Ishikawa (cell line): ENCODE measurements at regions not wholly inside any gene's neighbourhood (a gene's known extent, or its start where the extent isn't known, plus 50 kb on each side); places are given as distances from the start of the nearest gene placed in this dataset.

Source experiments
- CEBPB ChIP-seq: IDR thresholded peaks from 2 replicates; pipeline ENCODE4 v1.6.1; 2012
- CREB1 ChIP-seq: IDR thresholded peaks from 2 replicates; pipeline ENCODE4 v1.6.1; 2012; ENCODE audit warnings: low read depth
- EGR1 ChIP-seq: IDR thresholded peaks from 2 replicates; pipeline ENCODE4 v1.6.1; 2012
- EP300 ChIP-seq: IDR thresholded peaks from 2 replicates; pipeline ENCODE4 v1.6.1; 2012; ENCODE audit warnings: borderline replicate concordance
- FOXM1 ChIP-seq: IDR thresholded peaks from 2 replicates; pipeline ENCODE4 v1.6.1; 2012; ENCODE audit warnings: low read depth, borderline replicate concordance
- MAX ChIP-seq: IDR thresholded peaks from 2 replicates; pipeline ENCODE4 v1.6.1; 2012
- NFIC ChIP-seq: IDR thresholded peaks from 2 replicates; pipeline ENCODE4 v1.6.1; 2012
- RAD21 ChIP-seq: IDR thresholded peaks from 2 replicates; pipeline ENCODE4 v1.6.1; 2012; ENCODE audit warnings: low read depth
- TAF1 ChIP-seq: IDR thresholded peaks from 2 replicates; pipeline ENCODE4 v1.6.1; 2012; ENCODE audit warnings: low read depth, mild to moderate bottlenecking
- TCF12 ChIP-seq: IDR thresholded peaks from 2 replicates; pipeline ENCODE4 v1.6.1; 2012; ENCODE audit warnings: low read depth
- TEAD4 ChIP-seq: IDR thresholded peaks from 2 replicates; pipeline ENCODE4 v1.6.1; 2012
- YY1 ChIP-seq: IDR thresholded peaks from 2 replicates; pipeline ENCODE4 v1.6.1; 2012; ENCODE audit warnings: low read depth
- ZBTB7A ChIP-seq: IDR thresholded peaks from 2 replicates; pipeline ENCODE4 v1.6.1; 2012; ENCODE audit warnings: low read depth
- TF ChIP-seq, protein P1 (sequence below): IDR thresholded peaks from 2 replicates; pipeline ENCODE4 v1.6.1; 2012; ENCODE audit warnings: low read depth, mild to moderate bottlenecking
- TF ChIP-seq, protein P2 (sequence below): IDR thresholded peaks from 2 replicates; pipeline ENCODE4 v1.6.1; 2012

- TF ChIP-seq FOXM1 = no peak
- TF ChIP-seq MAX = no peak
- no peak for TF ChIP-seq RAD21
- TF ChIP-seq YY1 = no peak
Measured at GRCh38 chr2:21837168-21837960, 713.6 kb downstream of the TDRD15 start.

DNA sequence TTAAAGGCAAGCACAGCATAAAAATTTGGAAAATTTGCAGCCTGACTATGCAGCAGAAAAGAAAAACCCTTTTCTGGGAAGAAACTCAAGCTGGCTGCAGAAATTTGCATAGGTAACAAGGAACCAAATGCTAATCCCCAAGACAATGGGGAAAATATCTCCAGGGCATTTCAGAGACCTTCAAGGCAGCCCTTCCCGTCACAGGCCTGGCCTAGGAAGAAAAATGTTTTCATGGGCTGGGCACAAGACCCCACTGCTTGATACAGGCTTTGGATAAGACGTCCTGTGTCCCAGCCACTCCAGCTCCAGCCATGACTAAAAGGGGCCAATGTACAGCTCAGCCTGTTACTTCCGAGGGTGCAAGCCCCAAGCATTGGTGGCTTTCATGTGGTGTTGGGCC is 717.6 kb downstream of the TDRD15 start:
- TF ChIP-seq, protein P1, sequence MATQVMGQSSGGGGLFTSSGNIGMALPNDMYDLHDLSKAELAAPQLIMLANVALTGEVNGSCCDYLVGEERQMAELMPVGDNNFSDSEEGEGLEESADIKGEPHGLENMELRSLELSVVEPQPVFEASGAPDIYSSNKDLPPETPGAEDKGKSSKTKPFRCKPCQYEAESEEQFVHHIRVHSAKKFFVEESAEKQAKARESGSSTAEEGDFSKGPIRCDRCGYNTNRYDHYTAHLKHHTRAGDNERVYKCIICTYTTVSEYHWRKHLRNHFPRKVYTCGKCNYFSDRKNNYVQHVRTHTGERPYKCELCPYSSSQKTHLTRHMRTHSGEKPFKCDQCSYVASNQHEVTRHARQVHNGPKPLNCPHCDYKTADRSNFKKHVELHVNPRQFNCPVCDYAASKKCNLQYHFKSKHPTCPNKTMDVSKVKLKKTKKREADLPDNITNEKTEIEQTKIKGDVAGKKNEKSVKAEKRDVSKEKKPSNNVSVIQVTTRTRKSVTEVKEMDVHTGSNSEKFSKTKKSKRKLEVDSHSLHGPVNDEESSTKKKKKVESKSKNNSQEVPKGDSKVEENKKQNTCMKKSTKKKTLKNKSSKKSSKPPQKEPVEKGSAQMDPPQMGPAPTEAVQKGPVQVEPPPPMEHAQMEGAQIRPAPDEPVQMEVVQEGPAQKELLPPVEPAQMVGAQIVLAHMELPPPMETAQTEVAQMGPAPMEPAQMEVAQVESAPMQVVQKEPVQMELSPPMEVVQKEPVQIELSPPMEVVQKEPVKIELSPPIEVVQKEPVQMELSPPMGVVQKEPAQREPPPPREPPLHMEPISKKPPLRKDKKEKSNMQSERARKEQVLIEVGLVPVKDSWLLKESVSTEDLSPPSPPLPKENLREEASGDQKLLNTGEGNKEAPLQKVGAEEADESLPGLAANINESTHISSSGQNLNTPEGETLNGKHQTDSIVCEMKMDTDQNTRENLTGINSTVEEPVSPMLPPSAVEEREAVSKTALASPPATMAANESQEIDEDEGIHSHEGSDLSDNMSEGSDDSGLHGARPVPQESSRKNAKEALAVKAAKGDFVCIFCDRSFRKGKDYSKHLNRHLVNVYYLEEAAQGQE = no peak
- no peak for TF ChIP-seq YY1
- no peak for TF ChIP-seq ZBTB7A
- TF ChIP-seq EP300 = no peak
- no peak for TF ChIP-seq EGR1
- TF ChIP-seq CEBPB = no peak
- TF ChIP-seq TCF12 = no peak
- TF ChIP-seq, protein P2, sequence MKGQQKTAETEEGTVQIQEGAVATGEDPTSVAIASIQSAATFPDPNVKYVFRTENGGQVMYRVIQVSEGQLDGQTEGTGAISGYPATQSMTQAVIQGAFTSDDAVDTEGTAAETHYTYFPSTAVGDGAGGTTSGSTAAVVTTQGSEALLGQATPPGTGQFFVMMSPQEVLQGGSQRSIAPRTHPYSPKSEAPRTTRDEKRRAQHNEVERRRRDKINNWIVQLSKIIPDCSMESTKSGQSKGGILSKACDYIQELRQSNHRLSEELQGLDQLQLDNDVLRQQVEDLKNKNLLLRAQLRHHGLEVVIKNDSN = no peak
- no peak for TF ChIP-seq FOXM1
- no peak for TF ChIP-seq TEAD4
- no peak for TF ChIP-seq RAD21
- TF ChIP-seq NFIC = no peak
- TF ChIP-seq TAF1 = no peak
- TF ChIP-seq MAX = no peak
- no peak for TF ChIP-seq CREB1

DNA sequence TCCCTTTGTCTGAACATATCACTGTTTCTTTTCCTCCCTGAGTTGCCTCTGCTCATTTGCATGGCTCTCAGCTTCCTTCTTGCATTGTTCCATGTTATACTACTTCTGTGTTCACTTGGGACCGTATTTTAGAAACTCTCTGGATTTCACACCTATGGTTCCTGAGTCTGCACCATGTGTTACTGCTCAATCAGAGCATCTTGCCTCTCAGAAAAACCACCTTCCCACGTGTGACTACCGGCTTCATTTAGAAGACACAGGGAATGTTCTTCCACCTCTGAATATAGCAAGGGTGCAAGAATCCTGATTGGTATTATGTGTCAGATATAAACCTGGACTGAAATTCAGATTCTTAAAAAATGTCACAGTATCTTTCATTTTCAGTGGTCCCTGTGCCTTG is 731.2 kb downstream of the TDRD15 start:
- TF ChIP-seq ZBTB7A (no peak), TAF1 (no peak), YY1 (no peak), MAX (no peak), CREB1 (no peak), EP300 (no peak), EGR1 (no peak), RAD21 (no peak), TEAD4 (no peak), TCF12 (no peak), CEBPB (no peak), NFIC (no peak)
- TF ChIP-seq, protein P2 = no peak
- TF ChIP-seq, protein P1 = no peak

- TF ChIP-seq CEBPB (no peak), EP300 (no peak), TCF12 (no peak), CREB1 (no peak), MAX (no peak), RAD21 (no peak), NFIC (no peak), ZBTB7A (no peak), FOXM1 (no peak)
- TF ChIP-seq, protein P2 = no peak
- TF ChIP-seq, protein P1 = no peak
Measured at GRCh38 chr2:21856708-21857107, 732.9 kb downstream of the TDRD15 start.
